Mucosa of descending colon (tissue), 3 donors: ENCODE measurements at regions not wholly inside any gene's neighbourhood (a gene's known extent, or its start where the extent isn't known, plus 50 kb on each side); places are given as distances from the start of the nearest gene placed in this dataset.

Source experiments
- ATAC-seq: fragments of 200-7000 bp; cut with Tn5 transposase; one replicate; pipeline ENCODE4 v1.9.1; 2020; ENCODE audit warnings: mild to moderate bottlenecking, moderate library complexity
- DNase-seq, 3 donors: peaks; one replicate each; pipeline ENCODE4 v3.0.0-alpha.2; 2020
- H3K36me3 ChIP-seq: fragments of 200-600 bp; one replicate; pipeline ENCODE4 v1.8.0; 2021; ENCODE audit warnings: low read depth, mild to moderate bottlenecking
- H3K4me1 ChIP-seq: fragments of 200-600 bp; one replicate; pipeline ENCODE4 v1.8.0; 2021; ENCODE audit warnings: low read depth, mild to moderate bottlenecking
- H3K4me3 ChIP-seq: fragments of 200-600 bp; one replicate; pipeline ENCODE4 v1.8.0; 2021; ENCODE audit warnings: mild to moderate bottlenecking
- H3K9me3 ChIP-seq: fragments of 200-600 bp; one replicate; pipeline ENCODE4 v1.8.0; 2021; ENCODE audit warnings: mild to moderate bottlenecking
- CTCF ChIP-seq: fragments of 200-600 bp; IDR thresholded peaks from one replicate; pipeline ENCODE4 v1.8.0; 2022; ENCODE audit warnings: antibody characterized with exemption, mild to moderate bottlenecking
- intact Hi-C, 2 donors: fragments of 100-400 bp; cut with DNase I in 1 of 2; cut with micrococcal nuclease in 1 of 2; formaldehyde crosslinking; loops; one replicate each; pipeline versions ENCODE4 v1.11.0 to v1.11.1; 2022; cut with DNase I, micrococcal nuclease
- donor health status: DM: no; HTN: no; CAD: no; lungs with moderate emphysema.
- donor health status: DM: no; HTN: no; CAD: no.
- donor health status: DM: no; HTN: yes; CAD: no.

GRCh38 chr3:158970006-158970405 is 168.2 kb downstream of the MFSD1 start:
- Histone ChIP-seq H3K4me1 (no peaks in the 10 kb centered on the region), H3K36me3 (no peaks in the 10 kb centered on the region), H3K4me3 (no peak overlapping the region), H3K9me3 (no peaks in the 10 kb centered on the region)
- no peak for ATAC-seq
- intact Hi-C loops = no loop called here
- DNase-seq = no peak
- TF ChIP-seq CTCF = no peak

DNA sequence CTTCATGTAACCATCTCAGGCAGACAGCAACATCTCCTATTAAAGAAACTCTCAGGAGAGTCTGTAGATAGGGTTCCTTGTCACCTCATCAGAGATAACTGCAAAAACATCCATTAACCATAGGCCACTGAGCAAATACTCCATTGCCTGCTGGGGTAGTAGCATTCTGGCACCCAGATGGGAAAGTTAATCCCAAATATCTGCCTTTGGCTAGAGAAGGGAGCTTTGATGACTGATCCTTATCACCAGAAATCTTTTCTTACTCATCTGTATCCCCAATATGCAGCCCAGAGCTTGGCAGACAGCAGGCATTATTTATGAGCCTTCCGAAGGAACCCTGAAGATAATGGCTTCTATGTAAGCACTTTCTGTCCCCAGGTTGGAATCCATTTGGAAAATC is 173.1 kb downstream of the MFSD1 start:
- Histone ChIP-seq H3K9me3 (no peaks in the 10 kb centered on the region), H3K4me1 (no peaks in the 10 kb centered on the region), H3K36me3 (no peaks in the 10 kb centered on the region), H3K4me3 (no peak overlapping the region)
- TF ChIP-seq CTCF = no peak
- ATAC-seq = no peak
- intact Hi-C loops = no loop called here
- no peak for DNase-seq

DNA sequence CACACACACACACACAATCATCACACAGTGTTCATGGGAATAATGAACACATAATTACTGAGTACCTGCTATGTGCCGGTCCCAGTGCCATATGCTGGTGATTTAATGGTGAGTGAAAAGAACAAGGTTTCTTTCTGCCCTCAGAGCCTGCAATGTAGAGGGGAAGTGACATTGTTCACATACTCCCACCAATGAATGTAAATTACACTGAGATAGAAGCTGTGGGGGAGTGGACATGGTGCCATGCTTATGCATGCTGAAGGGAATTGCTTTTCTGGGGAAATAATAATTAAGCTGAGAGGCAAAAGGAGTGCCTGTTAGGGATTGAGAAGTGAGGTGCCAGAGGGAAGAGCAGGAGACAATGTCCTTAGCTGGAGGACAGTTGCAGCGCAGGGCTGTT is 175.1 kb downstream of the MFSD1 start:
- H3K9me3 ChIP-seq = peaks cover 4% of the 10 kb centered on the region
- H3K4me3 ChIP-seq = no peak overlapping the region
- H3K4me1 ChIP-seq = no peaks in the 10 kb centered on the region
- no peak for TF ChIP-seq CTCF
- H3K36me3 ChIP-seq = no peaks in the 10 kb centered on the region
- intact Hi-C loops = no loop called here
- DNase-seq (no peak), ATAC-seq (no peak)

GRCh38 chr3:158977497-158977896 is 175.6 kb downstream of the MFSD1 start:
- ATAC-seq = no peak
- TF ChIP-seq CTCF = no peak
- intact Hi-C loops = no loop called here

DNA sequence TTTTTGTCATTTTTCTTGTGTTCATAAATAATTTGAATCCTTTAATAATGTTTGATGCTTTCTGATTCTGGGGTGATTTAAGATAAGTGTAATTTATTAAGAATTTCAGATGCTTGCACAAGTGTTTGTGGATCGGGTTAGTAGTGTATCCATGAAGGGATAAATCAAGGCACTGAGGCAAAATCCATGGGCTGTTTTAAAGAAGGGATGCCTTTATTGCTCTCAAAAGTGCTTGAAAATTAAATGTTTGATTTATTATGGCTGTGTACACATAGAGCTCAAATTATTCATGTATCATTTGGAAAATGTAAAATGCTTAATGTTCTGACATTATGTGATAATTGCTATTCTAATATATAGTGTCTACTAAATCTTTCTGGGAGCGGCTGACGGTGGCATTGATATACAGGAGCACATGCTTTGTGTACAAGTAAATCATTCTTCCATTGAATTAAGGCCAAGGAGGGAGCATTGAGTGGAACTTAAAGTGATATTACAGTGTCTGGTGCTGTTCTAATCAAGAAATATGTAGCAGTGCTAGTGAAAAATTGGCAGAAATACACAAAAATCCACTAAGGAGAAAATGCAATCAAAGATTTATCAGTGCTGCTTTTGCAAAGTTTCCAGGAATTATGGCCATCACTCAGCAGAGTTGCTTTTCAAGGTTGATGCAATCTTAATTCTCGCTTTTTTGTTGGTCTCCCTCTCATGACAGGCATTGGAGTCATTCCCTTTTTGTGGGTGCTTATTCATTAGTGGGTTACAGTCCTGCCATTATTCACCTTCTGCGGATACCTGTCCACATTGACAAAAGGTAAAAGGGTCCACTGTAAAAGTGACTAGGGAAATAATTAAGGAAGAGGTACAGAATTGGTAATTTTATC is 181.6 kb downstream of the MFSD1 start:
- no peak for TF ChIP-seq CTCF
- DNase-seq = no peak
- H3K9me3 ChIP-seq = peaks cover 4% of the 10 kb centered on the region
- H3K36me3 ChIP-seq = no peaks in the 10 kb centered on the region
- no peaks in the 10 kb centered on the region for H3K4me1 ChIP-seq
- no peak for ATAC-seq
- no peak overlapping the region for H3K4me3 ChIP-seq
- intact Hi-C loops = no loop called here

More at GRCh38 chr3:158977497-158977896, 175.6 kb downstream of the MFSD1 start:
- peaks cover 4% of the 10 kb centered on the region for H3K9me3 ChIP-seq
- DNase-seq = no peak
- H3K4me3 ChIP-seq = no peak overlapping the region
- H3K36me3 ChIP-seq = no peaks in the 10 kb centered on the region
- H3K4me1 ChIP-seq = no peaks in the 10 kb centered on the region
